GM18511 (cell line): ENCODE measurements at regions not wholly inside any gene's neighbourhood (a gene's known extent, or its start where the extent isn't known, plus 50 kb on each side); places are given as distances from the start of the nearest gene placed in this dataset.

Source experiments
- ATAC-seq: cut with Tn5 transposase; IDR thresholded peaks from one replicate; pipeline ENCODE4 v1.9.1; 2021; ENCODE audit warnings: mild to moderate bottlenecking, moderate library complexity; ENCODE audit not compliant: unreplicated experiment

DNA sequence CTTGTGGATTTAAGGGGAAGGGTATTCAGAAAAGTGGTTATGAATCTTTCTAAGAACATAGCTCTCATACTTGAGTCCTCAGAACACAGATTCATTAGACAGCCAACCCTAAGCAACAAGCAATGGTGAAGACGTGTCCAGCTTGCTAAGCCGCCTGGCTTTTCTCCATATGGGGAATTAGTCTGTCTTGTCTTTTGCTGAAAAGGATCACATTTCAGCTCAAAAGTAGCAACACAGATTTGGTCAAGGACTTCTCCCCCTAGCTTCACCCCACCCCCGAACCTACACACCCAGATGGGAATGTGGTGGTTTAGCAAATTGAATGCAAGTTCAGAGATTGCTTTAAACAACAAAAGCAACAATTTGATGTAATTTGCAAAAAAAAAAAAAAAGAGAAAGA is 103.3 kb upstream of the RASGEF1B start:
- ATAC-seq: no peak

DNA sequence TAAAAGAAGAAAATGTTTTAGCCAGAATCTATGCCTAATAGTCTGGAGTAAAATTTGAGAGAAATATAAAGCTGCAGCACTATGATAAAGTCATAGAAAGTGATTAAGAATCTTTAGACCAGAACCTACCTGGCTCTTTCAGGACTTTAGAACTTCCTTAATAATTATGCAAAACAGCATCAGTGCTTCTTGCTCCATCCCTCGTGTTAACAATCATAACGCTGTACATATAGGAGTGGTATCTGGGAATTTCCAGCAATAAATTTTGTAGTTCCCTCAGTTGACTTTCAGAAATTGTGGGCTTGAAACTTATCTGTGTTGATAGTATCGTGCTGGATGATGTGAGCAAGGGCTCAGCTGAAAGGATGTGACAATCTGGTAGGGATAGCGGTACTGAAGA is 102.1 kb upstream of the RASGEF1B start:
- no peak for ATAC-seq

DNA sequence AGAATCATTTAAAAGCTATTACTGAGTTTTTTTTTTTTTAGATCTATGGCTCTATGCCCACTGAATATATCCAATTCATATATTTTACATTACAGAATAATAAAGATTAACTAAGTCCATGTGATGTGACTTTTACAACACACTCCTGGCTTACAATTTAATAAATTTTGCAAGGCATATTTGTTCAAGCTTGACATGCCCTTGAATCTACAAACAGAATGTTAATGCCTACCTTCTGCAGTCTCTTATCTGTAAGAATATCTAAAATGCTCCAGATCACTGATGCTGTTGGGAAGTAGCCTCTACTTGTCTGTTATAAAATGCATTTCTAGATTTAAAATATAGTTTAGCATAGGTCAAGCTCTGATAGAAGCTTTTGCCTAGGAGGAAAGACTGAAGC is 100.7 kb upstream of the RASGEF1B start:
- ATAC-seq: no peak

DNA sequence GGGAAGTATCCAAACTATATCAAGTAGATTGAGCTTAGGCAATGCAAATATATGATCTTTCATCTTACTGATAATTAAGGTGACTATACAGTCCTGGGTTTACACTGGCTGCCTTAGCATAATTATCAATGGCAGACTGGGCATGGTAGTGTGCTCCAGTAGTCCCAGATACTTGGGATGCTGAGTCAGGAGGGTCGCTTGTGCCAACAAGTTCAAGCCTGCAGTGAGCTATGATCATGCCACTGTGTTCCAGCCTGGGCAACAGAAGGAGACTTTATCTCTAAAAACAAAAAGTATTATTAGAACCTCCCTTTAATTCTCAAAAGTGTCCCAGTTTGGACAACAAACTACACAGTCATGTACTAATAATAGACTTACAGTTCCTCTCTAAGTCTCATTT is 99.4 kb upstream of the RASGEF1B start:
- ATAC-seq: no peak

DNA sequence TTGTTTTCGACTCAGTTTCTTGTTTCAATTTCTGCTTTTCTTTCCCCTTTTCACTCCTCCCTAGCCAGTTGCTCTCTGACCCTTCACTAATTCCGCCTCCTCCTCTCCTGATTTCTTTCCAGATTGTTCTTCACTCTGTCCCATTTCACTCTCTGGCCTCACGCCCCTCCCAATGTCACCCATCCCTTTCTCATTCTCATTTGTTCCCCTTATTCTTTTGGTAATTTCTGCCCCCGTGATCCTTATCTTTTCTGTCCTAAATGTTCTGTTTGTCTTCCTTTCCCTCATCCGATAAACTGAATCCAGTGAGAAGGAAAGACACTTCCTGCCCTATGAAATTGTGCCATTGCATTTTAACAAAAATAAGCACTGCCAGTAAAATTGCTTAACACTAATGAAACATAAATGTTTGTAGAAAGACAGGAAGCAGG is 94.5 kb upstream of the RASGEF1B start:
- ATAC-seq: no peak

DNA sequence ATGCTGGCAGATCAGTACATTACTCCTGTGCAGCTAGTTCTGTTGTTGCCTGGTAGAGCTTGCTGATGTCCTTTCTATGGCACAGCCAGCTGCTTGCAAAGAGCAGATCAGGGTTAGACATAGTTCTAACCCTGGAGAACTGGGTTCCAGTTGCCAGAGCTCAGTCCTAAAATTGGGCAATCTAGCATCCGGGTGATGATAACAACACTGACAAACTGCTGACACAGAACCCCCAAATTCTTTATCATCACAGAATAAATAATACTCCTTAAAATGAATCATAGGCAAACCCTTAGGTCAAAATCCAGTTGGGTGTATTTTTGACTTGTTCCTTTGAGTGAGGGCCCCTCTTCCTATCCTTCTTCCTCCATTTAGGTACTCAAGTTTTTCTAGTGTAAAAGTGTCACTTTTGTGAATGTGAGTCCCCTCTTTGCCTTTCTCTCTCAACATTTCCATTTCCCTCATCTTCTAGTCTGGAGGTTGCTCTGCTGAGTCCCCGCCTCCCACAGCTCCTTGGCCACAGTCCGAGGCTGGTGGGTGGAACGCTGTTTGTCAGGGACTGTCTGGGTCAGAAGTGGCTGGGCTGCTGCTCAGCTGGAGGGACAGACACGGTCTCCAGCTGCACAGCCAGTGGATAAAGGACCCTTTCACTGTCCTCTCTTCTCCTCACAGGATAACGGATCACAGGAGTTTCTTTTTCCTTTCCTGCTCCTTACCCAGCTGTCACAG is 93.6 kb upstream of the RASGEF1B start:
- no peak for ATAC-seq

DNA sequence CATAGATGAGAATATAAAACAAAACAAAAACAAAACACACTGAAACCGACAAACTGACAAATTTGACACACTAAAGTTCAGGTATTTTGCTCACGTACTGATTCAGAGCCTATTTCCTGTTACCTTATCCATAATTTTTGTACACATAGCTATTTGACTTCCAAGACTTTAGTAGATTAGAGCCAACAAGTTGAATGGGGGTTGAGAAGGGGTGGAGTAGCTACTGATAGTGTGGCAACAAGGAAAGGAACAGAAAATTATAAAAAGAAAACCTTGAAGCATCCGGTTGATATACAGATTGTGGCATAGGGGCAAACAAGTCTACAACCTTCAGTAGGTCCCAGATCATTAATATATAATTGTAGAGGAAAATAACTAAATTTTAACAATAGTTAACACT is 92.3 kb upstream of the RASGEF1B start:
- ATAC-seq: no peak

DNA sequence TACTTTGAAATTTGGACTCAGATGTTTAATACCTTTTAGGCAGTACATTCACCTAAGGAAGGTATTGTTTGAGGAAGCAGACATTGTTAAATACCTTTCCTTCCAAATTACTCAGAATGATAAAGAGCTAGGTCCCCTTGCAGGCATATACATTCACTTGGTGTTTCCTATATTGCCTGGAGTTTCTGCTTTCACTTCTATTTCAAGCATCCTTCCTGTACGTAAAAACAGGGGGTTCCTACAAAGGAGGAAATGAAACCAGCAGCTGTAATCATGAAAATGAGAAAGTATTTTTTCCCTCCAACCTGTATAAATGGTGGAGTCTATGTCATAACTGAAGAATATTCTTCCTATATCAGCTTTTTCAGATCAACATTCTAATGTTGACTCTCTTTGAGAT is 90.4 kb upstream of the RASGEF1B start:
- peak; percentile 99 for ATAC-seq

DNA sequence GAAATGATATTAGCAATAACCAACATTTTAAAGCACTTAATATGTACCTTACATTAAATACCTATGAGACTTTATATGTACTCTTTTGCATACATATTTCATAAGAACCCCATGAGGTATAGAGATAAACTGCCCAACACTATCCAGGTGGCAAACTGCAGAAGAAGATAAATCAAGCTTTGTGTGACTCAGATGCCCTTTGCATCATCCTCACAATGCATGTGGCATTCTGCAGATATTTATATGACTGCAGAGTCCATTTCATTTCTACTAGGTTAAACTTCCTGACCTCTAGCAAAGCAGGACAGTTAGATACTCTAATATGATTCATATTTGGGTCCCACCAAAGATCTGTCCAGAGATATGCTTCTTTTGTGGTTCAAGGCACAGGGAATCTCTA is 85.6 kb upstream of the RASGEF1B start:
- ATAC-seq: no peak

DNA sequence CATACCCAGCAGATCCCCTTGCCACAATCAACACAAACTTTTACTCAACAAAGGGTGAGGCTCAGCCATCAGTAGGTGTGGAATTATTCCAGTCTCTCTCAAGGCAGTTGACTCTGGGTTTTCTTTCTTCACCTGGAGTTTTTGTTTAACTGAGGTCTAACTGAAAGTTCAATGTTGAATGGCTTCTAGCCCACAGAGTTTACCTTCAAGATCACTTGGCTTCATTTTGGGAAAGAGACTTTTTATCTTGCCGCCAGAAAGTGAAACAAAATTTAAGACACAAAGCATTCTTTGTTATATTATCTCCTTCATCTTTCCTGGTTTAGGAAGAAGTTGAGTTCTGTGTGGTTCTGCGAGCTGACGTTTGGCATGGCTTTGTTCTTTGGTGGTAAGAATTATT is 83.8 kb upstream of the RASGEF1B start:
- no peak for ATAC-seq

DNA sequence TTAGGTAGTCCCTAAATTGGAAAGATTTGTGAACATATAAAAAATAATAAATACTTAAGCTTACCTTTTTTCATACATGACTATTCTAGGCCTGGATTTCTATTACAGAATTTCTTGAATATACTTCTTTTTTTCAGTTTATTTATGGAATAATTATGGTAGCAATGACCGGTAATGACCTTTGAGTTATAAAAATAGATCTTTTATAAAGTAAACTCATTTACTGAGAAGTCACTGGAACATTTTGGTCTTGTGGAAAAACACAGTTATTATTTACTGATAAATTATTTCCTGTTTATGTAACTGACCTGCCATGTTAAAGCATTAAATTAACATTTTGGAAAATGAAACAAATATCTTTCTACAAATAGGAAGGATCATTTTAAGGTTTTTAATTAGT is 80.4 kb upstream of the RASGEF1B start:
- ATAC-seq: no peak

DNA sequence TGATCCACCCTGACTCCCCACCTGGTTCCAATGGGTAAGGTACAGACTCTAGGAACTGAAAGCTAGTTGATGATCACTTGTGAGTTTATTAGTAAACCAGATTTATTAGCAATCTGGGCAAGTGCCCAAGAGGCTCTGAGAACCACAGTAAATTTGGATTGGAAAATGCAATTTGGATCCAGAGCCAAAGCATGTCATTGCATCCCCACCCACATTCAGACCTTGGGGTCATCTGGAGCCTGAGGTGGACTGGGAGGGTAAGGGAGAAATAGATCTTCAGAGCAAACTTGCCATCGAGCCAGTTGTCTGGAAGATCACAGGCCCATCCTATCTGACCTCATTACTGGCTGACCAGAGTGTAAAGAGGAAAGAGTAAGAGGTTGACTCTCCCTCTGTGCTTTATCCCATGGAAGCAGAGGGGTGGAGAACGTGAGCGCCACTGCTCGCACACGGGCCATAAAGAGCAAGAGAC is 78.7 kb upstream of the RASGEF1B start:
- no peak for ATAC-seq

DNA sequence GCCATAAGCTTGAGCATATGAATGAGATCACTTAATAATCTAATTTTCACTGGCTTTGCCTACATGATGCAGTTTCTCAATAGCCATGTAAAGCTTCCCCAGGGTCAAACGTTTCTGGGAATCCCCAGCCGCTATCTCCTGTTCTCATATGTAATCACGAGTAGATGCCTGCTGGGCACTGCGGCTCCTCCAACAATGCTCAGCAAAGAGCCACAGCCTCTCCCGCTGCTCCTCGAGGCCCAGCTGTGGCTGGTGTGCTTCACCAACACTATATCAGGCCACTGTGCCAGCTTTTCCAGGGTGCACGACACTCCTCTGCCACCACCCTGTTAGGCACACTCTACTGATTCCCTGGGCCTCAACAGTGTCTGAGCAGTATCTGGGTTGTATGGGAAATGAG is 78.3 kb upstream of the RASGEF1B start:
- ATAC-seq: no peak

DNA sequence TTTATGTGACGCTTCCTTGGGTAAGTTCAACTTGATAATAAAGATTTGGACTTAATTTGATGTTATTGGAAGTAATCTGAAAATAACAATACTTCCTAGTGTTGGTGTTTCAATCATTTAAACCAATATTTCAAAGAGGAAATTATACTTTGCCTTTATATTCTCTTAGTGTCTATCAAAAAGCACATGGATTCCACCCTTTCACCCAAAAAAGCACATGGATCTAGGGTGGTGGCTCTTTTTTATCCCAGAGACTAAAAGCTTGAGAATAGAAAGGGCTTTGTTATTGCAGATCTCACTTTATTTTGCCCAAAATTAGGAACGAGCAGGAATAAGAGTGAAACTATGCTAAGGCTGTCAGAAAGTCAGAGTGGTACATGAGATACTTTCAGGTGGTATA is 75.1 kb upstream of the RASGEF1B start:
- ATAC-seq: no peak

DNA sequence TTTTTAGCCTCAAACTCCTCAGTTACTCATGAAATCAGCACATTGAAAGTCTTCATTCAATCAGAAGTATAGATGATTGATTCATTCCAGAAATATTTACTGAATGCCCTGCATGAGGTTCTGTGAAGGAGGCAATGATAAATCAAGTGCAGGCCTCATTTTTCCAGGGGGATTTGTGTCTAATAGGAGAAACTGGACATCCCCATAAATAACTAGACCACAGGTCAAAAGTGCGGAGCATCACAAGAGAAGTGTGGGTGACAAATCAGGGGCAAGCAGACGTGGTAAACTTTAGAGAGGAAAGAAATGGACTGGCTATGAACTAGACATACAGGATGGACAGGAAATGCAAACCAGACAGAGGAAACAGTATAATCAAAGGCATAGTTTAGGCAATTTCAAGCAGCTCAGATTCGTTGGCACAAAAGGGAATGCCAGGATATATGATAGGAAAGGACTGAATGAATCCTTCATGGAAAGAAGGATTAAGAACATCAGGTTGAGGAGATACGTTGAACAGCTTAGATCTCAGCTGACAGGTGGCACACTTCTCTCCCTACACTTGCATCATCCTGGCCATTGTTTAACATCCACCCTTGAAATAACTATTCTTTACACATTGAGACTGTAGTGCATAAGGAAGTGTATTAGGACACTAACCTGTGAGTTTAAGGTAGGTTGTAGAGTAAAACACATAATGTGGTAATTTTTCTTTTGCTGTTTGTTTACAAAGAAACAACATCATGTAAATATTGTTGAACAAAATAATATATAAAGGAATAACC is 69.6 kb upstream of the RASGEF1B start:
- ATAC-seq: no peak

DNA sequence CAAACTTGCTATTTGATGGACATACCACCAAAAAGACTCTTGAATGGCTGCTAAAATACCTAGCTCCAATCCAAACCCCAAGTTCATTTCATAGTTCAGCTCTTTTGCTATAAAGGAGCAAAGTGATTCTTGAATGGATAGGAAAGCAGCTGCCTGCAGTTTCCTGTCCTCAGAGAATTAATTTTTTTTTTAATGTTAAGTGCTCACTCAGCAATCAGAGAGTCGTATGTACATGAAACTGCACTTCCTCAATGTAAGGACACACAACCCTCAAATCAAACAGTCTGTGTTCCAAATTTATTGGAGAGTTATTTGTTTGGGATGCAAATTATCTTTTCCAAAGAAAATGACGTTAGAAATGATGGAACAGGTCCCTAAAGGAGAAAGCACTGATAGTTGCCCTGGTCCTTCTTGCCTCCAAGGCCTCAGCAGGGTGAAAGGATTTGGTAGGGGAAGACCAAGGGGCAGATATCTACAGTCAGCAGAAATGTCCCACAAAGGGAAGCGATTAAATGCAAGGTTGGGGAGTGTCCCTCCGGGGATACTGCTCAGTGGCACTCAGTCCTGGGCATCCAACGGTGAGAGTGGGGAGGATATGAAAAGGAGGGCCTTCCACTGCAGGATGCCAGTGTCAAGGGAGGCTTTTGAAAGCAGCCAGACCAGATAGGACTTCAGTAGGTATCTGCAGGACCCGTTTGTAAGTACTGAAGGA is 67.2 kb upstream of the RASGEF1B start:
- ATAC-seq: no peak

DNA sequence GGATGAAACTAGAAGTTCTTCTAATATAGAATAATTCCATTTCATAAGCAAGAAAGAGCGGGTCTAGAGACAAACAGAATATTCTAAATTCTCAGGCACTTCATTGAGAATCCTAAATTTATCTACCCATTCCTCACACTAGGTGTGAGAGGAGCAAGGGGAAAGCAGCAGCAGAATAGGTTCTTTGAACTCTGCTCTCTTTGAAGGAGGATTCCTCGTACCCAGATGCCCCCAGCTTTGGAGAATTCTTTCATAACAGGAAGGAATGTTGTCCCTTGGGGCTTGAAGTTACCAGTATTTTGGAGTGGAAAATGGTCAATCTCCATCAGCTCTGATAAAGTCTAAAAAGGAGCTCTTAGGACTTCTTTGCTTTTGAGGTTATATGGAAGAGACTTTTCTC is 59.7 kb upstream of the RASGEF1B start:
- ATAC-seq: no peak

DNA sequence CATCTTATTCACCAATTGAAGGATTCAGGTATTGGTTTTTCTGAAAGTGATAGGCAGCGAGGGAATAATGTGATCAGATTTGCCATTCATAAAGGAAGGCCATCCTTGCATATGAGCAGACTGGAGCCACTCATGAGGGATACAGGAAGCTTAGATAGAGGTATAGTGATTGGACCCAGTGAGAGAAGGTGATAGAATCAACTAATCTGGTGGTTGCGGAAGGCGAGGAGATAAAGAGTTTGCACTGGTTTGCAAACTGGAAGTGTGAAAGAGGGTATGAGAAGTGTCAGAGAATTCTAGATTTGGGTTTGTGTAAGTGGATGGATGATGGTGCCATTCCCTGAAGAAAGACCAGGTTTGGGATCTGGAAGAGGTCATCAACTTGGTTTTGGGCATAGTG is 57.3 kb upstream of the RASGEF1B start:
- no peak for ATAC-seq

DNA sequence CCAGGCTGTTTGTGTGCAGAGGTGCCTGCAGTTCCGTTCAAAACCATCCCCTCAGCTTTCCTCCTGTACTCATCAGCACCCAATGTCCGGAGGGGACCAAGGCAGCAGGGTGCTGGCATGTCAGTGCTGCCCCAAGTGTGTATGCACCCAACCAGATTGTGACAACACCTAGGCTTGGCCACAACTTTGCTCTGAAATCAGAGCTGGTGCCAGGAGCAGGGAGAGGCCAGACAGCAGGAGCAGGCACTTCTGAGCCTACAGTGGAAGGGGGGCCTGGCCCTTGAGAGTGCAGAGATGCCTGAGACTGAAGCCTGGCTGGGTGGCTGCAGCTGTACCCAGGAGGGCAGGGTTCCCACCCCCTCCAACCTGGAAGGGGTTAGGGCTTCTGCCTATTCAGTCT is 56.5 kb upstream of the RASGEF1B start:
- ATAC-seq: no peak

DNA sequence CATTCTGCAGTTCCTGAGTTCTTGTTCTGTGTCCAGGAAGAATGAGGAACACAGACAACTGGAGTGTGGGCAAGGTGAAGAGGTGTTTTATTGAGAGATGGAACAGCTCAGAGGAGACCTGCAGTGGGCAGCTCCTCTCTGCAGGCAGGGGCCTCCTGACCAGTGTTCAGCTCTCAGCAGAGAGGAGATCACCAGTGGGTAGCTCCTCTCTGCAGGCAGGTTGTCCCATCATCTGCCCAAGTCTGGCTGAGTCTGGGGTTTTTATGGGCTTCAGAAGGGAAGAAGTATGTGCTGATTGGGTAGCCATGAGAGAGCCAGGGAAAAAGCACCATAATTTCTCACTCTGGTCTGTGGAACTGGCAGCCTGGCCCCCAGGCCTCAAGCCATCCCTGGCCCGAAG is 56.0 kb upstream of the RASGEF1B start:
- no peak for ATAC-seq

DNA sequence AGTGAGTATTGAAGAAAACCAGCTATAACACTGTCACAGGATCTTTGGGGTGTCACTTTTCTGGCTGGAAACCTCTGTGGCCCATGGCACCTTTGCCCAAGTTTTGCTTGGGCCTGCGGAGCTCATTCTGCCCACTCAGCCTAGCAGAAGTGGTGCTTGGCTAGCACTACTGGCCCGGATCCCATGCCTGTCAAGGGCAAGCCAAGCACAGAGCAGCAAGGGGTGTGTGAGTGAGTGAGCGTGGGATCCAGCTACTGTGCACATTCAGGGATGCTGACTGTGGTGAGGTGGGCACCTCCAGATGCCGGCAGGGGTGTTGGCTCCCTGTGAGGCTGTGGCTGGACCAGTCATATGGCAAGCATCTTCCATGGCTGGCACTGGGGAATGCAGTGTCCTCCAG is 55.4 kb upstream of the RASGEF1B start:
- ATAC-seq: no peak

DNA sequence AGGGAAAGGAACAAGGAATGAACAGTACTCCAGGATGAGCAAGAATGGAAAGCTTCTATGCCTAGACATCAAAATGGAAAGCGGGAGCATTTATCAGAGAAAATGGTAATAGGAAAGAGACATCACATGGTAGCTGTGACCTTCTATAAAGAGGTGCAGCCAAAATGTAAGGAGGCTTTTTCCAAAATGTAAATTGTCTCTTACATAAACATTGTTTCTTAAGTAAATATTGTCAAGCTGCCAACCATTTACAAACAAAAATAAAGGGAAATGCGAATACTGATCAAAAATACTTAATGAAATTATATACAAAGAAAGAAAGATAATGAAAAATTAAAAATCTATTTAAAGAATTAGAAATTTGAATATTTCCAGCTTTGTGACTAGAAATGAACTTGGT is 55.0 kb upstream of the RASGEF1B start:
- no peak for ATAC-seq
